ENCODE measurements at regions not wholly inside any gene's neighbourhood (a gene's known extent, or its start where the extent isn't known, plus 50 kb on each side); places are given as distances from the start of the nearest gene placed in this dataset.
"Not testable (repeated sequence)": the region's sequence is repeated elsewhere in the genome, so short reads cannot be mapped to it uniquely, and the experiment has no call there.

DNA sequence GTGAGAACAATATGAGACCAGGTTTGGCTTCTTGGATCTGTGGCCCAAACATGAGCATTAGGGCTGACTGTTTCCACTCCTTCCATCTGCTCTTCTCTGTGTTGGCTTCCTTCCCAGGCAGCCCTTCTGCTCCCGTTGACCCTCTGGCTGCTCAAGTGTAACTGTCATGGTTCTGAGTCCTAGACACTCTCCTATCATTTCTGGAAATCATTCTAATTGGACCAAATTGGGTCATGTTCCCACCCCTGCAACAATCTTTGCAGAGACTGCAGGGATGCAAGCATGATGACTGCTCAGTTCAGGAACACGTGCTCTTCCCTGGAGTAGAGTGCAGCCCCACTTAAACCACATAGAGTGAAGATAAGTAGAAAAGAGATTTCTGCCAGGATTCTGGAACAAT lies 741.4 kb downstream of the TAF11L14 start:
- no peak for FAIRE-seq

DNA sequence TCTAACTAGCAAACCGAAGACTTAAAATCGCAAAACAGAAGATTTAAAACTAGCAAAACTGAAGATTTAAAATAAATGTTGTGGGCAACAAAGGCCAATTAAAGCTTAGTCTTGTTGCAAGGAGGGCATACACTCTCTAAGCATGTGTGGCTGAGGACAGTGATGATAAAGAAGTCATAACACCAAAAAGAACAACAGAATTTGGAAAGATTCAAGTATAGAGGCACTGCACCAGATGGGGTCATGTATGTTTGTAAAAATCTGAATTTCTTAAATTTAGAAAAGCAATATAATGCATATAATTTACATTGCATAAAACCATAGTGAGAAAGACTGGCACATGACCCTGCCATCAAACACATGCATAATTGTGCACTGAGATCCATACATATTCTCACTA lies 743.8 kb downstream of the TAF11L14 start:
- FAIRE-seq = no peak

DNA sequence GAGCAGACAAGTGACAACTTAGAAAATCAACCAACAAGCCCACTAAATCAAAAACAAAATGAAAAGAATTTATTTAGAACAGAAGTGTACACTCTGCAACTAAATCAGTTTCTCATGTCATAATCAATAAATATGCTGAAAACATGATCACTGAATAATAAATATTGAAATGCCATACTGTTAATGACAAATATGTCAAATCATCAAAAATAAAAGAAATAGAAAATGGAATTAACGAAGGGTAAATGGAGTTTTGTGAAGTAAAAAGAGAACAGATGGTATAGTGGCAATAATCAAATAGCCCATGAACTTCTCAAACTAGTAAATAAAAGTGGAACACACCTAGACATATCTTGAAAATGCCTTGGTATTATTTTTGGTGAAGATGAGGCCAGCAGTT lies 744.9 kb downstream of the TAF11L14 start:
- FAIRE-seq = no peak

DNA sequence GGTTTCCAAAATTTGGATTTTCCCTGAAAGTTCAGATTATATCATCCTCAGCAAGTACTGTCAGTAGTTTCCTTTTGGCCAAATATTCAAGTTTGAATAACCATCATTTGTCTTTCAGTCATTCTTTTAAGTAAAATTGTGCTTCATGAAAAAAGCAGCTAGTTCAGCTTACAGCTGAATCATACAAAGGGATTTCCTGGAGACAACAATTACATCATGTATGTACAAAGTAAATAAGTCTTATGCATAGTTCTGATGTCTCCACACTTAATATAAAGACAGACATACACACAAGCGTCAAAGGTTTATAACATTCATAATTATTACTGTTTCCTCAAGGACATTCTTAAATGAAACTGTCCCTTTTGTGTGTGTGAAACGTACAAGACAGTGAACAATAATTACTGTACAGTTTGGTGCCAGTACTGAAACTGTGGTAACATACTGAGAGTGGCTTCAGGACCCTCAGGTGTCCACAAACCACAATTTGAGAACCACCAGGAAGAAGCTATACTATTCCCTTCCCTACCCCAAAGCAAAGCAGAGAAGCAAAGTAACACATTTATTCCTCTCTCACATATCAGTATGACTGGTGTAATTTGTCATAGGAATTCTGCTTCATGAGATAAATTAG lies 746.6 kb downstream of the TAF11L14 start:
- no peak for FAIRE-seq

DNA sequence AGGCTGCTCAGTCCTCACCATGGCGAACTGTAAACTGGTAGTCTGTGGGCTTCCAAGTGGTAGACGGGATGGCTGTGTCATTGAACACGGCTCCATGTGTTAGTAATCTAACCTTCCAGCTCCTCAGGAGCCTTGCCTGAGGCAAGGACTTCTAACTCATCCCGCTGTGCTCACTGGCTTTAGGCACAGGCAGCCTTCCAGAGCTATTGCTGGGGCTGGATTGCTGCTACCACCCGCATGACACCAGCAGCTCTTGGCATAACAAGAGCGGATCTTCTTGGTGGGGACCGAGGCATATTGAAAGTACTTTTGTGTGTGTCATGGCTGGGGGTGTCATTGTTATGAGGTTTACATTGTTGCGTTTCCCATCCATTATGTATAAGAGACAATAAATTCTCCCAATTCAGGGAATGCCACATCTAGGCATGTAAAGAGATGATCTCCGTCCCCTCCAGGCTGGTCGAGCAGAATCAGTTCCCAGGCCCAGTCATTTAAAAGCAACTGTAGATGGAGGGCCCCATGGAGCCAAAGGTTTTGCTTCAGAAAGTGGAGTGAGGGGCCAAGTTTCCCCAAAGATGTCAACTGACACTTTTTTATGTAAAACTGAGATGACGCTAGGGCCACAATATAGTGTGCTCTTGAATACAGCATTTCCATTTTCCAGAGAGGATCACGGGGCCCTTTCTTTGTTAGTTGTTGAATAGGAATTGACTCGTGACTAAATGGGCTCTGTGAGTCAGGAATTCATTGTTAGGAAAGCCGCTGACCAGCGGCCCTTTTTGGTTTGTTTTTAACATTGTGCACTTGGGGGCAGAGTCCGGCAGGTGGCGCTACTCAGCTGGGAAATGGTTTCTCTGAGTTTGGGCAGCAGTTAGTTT lies 759.5 kb downstream of the TAF11L14 start:
- FAIRE-seq = no peak

DNA sequence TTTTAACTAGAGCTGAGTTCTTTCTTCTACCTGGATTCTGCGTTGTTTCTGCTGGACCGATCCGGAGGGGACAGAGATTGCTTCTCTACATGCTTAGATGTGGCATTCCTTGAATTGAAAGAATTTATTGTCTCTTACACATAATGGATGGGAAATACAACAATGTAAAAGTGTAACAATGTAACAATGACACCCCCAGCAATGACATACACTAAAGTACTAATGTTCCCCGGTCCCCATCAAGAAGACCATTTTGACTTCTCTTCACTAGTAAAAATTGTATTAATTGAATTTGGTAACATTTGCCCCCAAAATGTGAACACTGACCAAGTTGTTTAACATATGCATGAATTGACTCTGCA lies 760.2 kb downstream of the TAF11L14 start:
- no peak for FAIRE-seq

DNA sequence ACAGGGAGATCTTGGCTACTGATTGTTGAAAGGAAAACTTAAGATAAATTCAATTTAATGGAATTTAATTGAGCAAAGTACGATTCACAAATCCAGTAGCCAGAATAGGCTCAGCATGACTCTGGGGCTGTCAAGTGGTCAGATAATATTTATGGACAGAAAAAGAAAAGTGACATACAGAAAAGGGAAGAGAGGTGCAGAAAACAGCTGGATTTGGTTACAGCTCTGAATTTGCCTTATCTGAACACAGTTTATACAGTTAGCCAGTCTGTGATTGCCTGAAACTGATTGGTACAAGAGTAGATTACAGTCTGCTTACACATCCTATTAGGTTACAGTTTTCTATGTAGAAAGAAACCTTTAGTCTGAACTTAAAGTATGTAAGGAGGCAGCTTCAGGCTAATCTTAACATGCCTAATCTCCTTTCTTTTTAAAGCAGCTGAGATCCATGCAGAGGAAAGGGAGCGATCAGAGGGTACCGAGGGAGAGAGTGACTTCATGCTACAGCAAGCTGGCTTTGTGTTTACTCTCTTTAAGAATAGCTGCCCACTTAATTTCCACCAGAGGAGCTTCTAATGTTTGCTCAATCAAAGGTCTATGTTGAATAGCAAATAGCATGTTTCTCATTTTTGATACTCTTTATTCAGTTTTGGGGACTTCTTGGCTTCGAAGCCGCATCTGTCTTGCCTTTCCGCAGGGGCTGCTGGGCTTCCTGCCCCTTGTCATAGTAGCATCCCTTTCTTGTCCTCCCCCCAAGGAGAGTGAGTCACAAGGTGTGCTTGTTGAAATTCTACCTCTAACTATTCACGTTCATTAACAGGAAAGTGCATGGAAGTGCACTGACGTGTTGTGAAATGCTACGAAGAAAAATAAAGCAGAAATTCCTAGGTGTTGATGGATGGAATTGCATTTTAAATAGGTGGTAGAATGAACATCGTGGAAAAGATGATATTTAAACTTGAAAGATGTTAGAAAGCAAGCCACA lies 761.2 kb downstream of the TAF11L14 start:
- FAIRE-seq = no peak

DNA sequence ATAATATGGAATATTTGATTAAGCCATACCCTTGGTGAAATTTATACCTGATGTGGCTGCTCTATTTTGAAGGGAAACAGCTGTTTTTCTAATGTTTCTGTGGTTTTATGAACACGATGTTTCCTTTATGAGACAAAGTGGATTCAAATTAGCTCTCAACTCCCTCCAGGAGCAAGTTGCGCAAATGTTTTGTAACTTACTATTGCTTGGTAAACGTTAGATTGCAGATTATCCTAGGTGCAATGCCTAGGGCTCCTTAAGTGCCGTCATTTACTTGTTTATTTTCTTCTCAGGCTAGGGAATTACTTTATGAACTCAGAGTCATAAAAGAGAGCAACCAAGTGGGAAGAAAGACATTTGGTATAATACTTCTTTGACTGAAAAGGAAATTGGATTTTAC lies 763.1 kb downstream of the TAF11L14 start:
- FAIRE-seq = no peak

DNA sequence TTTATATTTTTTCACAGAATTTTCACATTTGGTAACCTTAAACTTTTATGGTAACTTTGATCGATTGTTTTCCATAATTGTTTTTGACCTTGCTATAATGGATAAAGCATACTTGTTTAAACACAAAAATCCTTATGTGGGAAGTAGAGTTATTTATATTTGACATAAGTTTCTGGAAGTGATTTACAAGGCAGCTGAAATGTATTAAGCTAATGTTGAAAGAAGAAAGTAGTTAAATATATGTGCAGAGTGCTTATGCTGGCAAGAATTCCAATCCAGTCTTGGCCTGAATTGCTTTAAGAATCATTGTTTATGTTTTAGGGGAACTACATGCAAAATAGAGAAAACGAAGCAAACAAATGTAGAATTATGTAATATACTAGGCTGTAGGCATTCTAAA lies 763.6 kb downstream of the TAF11L14 start:
- no peak for FAIRE-seq

DNA sequence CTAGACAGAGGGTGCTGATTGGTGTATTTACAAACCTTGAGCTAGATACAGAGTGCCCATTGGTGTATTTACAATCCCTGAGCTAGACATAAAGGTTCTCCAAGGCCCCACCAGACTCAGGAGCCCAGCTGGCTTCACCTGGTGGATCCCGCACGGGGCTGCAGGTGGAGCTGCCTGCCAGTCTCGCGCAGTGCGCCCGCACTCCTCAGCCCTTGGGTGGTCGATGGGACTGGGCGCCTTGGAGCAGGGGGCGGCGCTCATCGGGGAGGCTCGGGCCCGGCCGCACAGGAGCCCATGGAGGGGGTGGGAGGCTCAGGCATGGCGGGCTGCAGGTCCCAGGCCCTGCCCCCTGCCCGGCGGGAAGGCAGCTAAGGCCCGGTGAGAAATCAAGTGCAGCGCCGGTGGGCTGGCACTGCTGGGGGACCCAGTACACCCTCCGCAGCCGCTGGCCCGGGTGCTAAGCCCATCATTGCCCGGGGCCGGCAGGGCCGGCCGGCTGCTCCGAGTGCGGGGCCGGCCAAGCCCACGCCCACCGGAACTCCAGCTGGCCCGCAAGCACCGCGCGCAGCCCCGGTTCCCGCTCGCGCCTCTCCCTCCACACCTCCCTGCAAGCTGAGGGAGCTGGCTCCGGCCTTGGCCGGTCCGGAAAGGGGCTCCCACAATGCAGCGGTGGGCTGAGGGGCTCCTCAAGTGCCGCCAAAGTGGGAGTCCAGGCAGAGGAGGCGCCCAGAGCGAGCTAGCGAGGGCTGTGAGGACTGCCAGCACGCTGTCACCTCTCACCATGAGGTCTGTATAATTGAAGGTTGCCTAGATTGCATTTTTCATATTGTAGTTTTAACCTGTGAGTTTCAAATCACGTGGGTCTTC lies 765.4 kb downstream of the TAF11L14 start:
- not testable (repeated sequence) for FAIRE-seq

DNA sequence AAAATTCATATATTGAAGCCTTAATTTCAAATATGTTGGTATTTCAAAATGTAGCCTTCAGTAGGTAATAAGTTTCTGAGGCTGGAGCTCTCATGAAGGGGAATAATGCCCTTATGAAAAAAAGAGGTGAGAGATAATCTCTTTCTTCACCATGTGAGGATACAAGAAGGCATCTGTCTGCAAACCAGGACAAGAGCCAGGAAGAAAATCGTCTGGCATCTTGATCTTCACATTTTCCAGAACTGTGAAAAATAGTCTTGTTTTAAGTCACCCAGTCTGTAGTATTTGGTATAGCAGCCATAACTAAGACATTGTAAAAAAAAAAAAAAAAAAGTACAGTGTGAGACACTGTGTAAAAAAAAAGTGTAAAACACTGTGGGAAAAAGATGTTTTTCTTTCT lies 768.9 kb downstream of the TAF11L14 start:
- FAIRE-seq = no peak

DNA sequence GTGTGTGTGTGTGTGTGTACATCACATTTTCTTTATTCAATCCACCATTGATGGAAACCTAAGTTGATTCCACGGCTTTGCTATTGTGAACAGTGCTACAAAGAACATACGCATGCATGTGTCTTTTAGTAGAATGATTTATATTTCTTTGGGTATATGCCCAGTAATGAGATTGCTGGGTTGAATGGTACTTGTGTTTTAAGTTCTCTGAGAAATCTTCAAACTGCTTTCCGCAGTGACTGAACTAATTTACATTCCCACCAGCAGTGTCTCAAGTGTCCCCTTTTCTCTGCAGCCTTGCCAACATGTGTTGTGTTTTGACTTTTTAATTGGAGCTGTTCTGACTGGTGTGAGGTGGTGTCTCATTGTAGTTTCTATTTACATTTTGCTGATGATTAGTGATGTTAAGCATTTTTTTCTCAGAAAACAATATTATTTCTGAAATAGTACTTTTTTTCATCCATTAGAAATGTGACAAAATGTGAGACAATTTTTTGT lies 769.7 kb downstream of the TAF11L14 start:
- FAIRE-seq = no peak

DNA sequence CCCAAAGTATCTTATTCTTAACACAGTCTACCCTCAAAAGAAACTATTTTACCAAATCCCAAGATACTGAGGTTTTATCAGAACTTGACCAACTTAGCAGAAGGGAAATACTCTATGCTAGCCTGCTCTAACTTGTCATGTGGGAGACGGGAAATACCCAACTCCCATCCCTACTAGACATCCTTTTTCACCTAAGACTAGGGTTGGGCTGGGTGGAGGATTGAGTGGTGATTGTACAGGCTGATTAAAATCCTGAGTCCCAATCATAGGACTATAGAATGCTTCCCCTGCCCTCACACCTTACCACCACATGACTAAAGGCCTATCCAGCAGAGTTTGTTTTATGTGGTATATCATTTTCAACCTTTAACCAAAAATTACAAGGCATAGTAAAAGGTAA lies 786.5 kb downstream of the TAF11L14 start:
- no peak for FAIRE-seq

DNA sequence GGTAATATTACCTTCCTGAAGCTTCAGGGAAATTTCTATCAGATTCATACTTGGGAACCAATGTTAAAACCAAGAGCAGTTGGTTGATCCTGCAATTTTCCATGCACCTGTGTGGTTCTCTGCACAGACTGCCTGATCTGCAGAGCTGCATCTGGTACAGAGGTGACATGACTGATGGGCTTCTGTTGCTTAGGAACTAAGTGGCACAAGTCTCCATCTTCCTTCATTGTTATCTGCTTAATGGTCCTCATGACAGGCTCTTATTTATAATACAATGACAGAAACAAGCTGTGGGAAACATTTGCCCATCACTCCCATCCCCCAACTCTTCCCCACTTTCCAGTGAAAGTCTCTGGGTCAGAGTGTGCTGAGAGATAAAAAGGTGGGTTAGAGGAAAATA lies 799.1 kb downstream of the TAF11L14 start:
- no peak for FAIRE-seq

DNA sequence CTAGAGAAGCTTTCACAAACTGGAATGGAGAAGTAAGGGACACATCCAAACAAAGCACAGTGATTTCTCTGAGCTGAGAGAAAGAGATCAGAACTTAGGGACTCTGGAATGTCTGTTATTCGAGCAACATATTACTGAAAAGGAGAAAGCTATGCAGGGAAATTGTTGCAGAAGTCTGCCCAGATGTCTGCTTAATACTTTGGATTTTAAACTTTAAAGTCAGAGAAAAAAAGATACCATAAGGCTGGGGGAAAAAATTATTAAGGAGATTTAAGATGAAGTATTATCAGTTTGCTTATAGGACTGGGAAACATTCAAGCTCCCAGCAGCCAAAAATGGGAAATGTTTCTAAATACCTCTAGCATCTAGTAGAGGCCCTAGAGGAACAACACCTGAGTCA lies 803.9 kb downstream of the TAF11L14 start:
- no peak for FAIRE-seq

DNA sequence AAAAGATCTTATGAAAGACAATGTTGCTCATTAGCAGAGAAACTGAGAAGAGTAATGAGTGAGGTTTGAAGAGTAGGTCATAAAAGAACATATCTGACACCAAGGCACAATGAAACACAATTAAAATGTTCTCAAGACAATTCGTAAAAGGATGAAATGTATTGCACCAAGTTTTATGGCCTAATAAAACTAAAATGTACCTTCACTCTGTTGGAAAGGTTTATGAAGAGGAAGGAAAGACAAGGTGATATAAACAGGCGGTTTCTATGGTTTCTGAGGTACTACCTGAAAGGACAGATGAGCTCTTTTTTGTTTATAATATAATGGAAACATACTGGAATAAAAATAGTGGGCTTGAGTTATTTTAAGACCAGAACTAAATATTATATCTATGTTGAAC lies 821.3 kb downstream of the TAF11L14 start:
- no peak for FAIRE-seq

DNA sequence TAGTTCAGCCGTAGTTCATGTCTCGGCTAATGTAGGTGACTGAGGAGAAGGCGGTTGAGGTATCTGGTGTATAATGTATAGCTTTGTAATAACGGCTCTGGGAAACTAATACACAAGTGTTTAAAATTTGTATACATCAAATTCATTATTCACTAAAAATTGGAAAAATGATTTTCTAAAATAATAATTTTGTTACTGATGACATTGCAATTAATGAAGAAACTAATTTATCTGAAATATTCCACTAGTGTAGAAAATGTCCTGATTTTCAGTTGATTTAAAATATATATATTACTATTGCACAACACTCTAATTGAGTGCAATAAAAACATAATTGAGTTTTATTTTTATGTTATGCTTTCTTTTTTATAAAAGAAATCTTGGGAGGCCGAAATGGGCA lies 823.0 kb downstream of the TAF11L14 start:
- no peak for FAIRE-seq

DNA sequence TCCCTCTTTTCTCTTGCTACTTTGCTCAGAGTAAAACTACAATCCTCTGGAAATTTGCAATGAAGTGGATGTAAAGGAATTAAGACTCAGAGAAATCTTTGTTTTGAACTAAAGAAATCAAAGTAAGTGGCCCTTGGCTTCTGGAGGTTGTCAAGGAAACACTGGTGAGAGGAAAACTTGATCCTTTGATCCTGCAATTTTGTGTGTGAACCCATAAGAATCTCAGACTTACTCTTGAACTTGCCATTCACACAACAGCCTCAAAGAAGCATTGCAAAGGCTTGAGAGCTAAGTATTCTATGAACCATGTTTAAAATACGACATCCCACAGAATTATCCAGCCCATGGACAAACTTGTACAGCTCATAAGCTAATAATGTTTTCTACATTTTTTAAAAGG lies 827.5 kb downstream of the TAF11L14 start:
- FAIRE-seq = no peak

DNA sequence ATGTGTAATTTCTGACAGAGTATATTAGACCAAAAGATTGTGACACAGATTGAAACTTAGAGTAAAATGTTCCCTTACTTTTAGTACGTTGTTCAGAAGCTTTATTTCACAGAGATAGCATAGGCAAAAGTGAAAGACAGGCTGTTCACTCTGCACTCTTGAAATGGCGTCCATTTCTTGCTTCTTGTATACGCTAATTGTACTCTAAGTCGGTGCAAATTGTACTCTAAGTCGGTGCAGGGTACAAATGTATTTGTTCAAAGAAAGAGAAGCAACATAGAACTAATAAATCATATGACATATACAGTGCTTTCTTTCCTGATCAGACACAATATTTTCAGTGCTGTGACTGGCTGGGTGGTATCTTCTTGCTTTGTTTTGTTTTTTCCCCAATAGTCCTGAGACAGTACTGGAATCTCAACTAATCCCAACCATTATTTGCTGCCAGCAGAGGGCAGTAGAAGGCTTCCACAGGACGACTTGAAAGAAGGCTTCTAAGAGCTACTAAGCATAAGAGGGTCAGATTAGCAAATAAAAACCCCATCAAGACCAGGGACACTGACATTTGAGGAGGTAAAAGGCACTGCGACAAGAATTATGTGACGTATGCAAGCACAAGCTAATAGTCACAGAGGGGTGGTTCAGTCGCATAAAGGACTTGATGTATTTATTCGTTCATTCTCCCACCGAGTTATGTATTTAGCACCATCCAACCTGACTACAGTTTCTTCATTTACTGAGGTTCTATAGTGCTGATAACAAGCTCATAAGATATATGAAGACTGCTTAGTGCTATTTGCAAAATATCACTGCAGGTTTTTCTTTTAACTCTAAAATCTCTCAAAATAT lies 831.8 kb downstream of the TAF11L14 start:
- FAIRE-seq = no peak

DNA sequence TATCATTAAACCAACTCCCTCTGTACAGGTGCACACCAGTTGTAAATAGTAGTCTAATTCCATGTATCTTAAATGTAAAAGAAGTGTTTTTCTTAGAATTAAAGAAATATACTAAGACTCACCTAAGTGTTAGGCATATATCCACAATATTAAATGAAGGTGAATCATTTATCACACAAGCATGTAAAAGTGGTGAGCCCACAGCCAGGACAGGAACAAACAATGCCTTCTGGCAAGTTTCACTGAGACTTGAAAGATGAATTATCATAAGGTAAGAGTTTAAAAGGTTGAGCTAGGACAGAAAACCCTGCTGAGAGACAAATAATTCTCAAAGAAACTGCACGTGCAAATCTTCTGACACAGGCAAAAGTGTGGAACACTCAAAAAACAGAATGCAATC lies 832.5 kb downstream of the TAF11L14 start:
- FAIRE-seq = no peak

DNA sequence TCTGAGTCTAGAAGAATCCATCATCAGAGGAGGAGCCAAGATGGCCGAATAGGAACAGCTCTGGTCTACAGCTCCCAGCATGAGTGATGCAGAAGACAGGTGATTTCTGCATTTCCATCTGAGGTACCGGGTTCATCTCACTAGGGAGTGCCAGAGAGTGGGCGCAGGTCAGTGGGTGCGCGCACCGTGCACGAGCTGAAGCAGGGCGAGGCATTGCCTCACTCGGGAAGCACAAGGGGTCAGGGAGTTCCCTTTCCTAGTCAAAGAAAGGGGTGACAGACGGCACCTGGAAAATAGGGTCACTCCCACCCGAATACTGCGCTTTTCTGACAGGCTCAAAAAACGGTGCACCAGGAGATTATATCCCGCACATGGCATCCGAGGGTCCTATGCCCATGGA lies 837.5 kb downstream of the TAF11L14 start:
- FAIRE-seq = not testable (repeated sequence)
